ENCODE measurements at regions not wholly inside any gene's neighbourhood (a gene's known extent, or its start where the extent isn't known, plus 50 kb on each side); places are given as distances from the start of the nearest gene placed in this dataset.
"Not testable (repeated sequence)": the region's sequence is repeated elsewhere in the genome, so short reads cannot be mapped to it uniquely, and the experiment has no call there.

- not testable (repeated sequence) for TF ChIP-seq CTCF (conservative IDR thresholded peaks at IDR 0.05; ENCODE audit: low read depth, low read length); EZH2 (IDR thresholded peaks at IDR 0.05; ENCODE audit: low read length, unreplicated experiment)
Measured at GRCh38 chr2:147269581-147269980, 575.2 kb upstream of the ACVR2A start.

Measured in PC-3 (cell line).